PC-3 (cell line): ENCODE measurements at regions not wholly inside any gene's neighbourhood (a gene's known extent, or its start where the extent isn't known, plus 50 kb on each side); places are given as distances from the start of the nearest gene placed in this dataset.
A peak's percentile ranks its signal among the peaks of the same experiment; 100 is the strongest.

Experiments
- ATAC-seq: fragments of 200-7000 bp; cut with Tn5 transposase; 2 replicates; pipeline ENCODE4 v1.9.1; 2020; ENCODE audit warnings: mild to moderate bottlenecking, moderate library complexity
- BruUV-seq: library from RNA; stranded (reverse); fragments of 400-500 nt; replicated peaks from 2 replicates; lab custom pipeline; 2021; lab: Mats Ljungman, UMichigan
- CTCF ChIA-PET: fragments of 300-600 bp; sonication (Branson Sonifier 250); formaldehyde crosslinking; loops from one replicate; lab custom pipeline; 2022; ENCODE audit warnings: antibody characterized with exemption; lab: Charles Lee
- POLR2A ChIA-PET: fragments of 300-600 bp; sonication (Branson Sonifier 250); formaldehyde crosslinking; loops from one replicate; lab custom pipeline; 2022; ENCODE audit warnings: antibody characterized with exemption; ENCODE audit not compliant: unreplicated experiment; lab: Charles Lee
- DNase-seq: peaks from one replicate; pipeline ENCODE4 v3.0.0-alpha.2; 2015
- H2AFZ ChIP-seq: fragments of 300-600 bp; sonication (generic); 2 replicates; pipeline ENCODE4 v1.6.0; 2016; ENCODE audit warnings: antibody characterized with exemption, low read length
- H3F3A ChIP-seq: fragments of 300-600 bp; sonication (generic); one replicate; pipeline ENCODE4 v1.6.0; 2017; ENCODE audit warnings: antibody characterized with exemption, low read length, control low read depth, mild to moderate bottlenecking; ENCODE audit not compliant: unreplicated experiment
- H3K27ac ChIP-seq: fragments of 300-600 bp; sonication (generic); 2 replicates; pipeline ENCODE4 v1.5.1; 2016; ENCODE audit warnings: mild to moderate bottlenecking, low read length
- H3K27me3 ChIP-seq: fragments of 300-600 bp; sonication (generic); 2 replicates; pipeline ENCODE4 v1.6.1; 2016; ENCODE audit warnings: low read length, mixed read lengths
- H3K36me3 ChIP-seq: fragments of 300-600 bp; sonication (generic); 2 replicates; pipeline ENCODE4 v1.6.1; 2016; ENCODE audit warnings: low read depth, mixed run types, low read length, mixed read lengths
- H3K4me1 ChIP-seq: fragments of 300-600 bp; sonication (generic); 2 replicates; pipeline ENCODE4 v1.5.1; 2016; ENCODE audit warnings: low read length; ENCODE audit not compliant: insufficient read depth
- H3K4me2 ChIP-seq: fragments of 300-600 bp; sonication (generic); 2 replicates; pipeline ENCODE4 v1.6.0; 2016; ENCODE audit warnings: low read length
- H3K4me3 ChIP-seq: fragments of 300-600 bp; sonication (generic); 2 replicates; pipeline ENCODE4 v1.5.1; 2016; ENCODE audit warnings: mild to moderate bottlenecking, low read length, mixed read lengths
- H3K79me2 ChIP-seq: fragments of 300-600 bp; sonication (generic); 2 replicates; pipeline ENCODE4 v1.6.1; 2017; ENCODE audit warnings: low read length, mixed read lengths
- H3K9ac ChIP-seq: fragments of 300-600 bp; sonication (generic); 2 replicates; pipeline ENCODE4 v1.6.0; 2016; ENCODE audit warnings: mild to moderate bottlenecking, low read length
- H3K9me2 ChIP-seq: fragments of 300-600 bp; sonication (generic); replicated peaks from 2 replicates; pipeline ENCODE4 v1.6.1; 2016; ENCODE audit warnings: mixed run types, low read length, mixed read lengths
- H3K9me3 ChIP-seq: fragments of 300-600 bp; sonication (generic); 2 replicates; pipeline ENCODE4 v1.6.1; 2016; ENCODE audit warnings: low read length, mixed read lengths
- H4K20me1 ChIP-seq: fragments of 300-600 bp; sonication (generic); 2 replicates; pipeline ENCODE4 v1.6.1; 2016; ENCODE audit warnings: low read length, mixed read lengths
- EZH2 ChIP-seq: fragments of 300-600 bp; sonication (generic); IDR thresholded peaks from one replicate; pipeline ENCODE4 v1.6.1; 2017; ENCODE audit warnings: antibody characterized with exemption, mild to moderate bottlenecking, low read length; ENCODE audit not compliant: unreplicated experiment
- EZH2phosphoT487 ChIP-seq: fragments of 300-600 bp; sonication (generic); IDR thresholded peaks from 2 replicates; pipeline ENCODE4 v1.6.1; 2018; ENCODE audit warnings: mild to moderate bottlenecking, antibody characterized with exemption, low read length, borderline replicate concordance
- intact Hi-C: fragments of 100-400 bp; cut with micrococcal nuclease; formaldehyde crosslinking; loops from 2 replicates; pipeline ENCODE4 v1.9.0; 2023
- TF ChIP-seq, protein P1 (sequence below): fragments of 300-600 bp; sonication (generic); conservative IDR thresholded peaks from 2 replicates; pipeline ENCODE4 v1.5.1; 2017; ENCODE audit warnings: antibody characterized with exemption, low read depth, mild to moderate bottlenecking, low read length

DNA sequence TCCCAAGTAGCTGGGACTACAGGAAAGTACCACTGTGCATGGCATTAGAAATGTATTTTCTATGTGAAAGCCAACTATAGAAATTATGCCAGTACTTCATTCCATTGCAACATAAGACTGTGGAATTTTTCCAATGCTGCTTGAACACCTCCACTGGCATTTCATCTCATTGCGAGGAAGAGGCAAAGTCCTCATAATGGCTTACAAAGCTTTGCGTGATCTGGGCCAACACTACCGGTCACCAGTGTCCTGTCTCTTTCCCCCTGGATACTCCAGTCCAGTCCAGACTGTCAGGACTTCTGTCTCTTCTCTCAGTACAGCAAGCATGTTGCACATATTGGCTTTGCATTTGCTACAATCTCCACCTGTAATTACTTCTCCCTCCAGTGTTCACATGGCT, 223.5 kb downstream of the GPD2 start:
- DNase-seq (no peak), ATAC-seq (no peak)
- POLR2A ChIA-PET: no interaction called here
- no TSS peak for BruUV-seq
- Histone ChIP-seq H3K9me2 (no peaks in the 10 kb centered on the region), H3K4me1 (no peaks in the 10 kb centered on the region), H3K9me3 (no peaks in the 10 kb centered on the region), H3K79me2 (no peaks in the 10 kb centered on the region), H2AFZ (no peak overlapping the region), H3K27ac (no peak overlapping the region), H3F3A (no peaks in the 10 kb centered on the region), H3K36me3 (no peaks in the 10 kb centered on the region), H4K20me1 (no peaks in the 10 kb centered on the region), H3K27me3 (no peaks in the 10 kb centered on the region), H3K9ac (no peak overlapping the region), H3K4me3 (no peak overlapping the region), H3K4me2 (no peak overlapping the region)
- intact Hi-C loops: no loop called here
- CTCF ChIA-PET: no interaction called here
- TF ChIP-seq, protein P1, sequence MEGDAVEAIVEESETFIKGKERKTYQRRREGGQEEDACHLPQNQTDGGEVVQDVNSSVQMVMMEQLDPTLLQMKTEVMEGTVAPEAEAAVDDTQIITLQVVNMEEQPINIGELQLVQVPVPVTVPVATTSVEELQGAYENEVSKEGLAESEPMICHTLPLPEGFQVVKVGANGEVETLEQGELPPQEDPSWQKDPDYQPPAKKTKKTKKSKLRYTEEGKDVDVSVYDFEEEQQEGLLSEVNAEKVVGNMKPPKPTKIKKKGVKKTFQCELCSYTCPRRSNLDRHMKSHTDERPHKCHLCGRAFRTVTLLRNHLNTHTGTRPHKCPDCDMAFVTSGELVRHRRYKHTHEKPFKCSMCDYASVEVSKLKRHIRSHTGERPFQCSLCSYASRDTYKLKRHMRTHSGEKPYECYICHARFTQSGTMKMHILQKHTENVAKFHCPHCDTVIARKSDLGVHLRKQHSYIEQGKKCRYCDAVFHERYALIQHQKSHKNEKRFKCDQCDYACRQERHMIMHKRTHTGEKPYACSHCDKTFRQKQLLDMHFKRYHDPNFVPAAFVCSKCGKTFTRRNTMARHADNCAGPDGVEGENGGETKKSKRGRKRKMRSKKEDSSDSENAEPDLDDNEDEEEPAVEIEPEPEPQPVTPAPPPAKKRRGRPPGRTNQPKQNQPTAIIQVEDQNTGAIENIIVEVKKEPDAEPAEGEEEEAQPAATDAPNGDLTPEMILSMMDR: no peak
- no peak for TF ChIP-seq EZH2
- TF ChIP-seq EZH2phosphoT487: no peak

DNA sequence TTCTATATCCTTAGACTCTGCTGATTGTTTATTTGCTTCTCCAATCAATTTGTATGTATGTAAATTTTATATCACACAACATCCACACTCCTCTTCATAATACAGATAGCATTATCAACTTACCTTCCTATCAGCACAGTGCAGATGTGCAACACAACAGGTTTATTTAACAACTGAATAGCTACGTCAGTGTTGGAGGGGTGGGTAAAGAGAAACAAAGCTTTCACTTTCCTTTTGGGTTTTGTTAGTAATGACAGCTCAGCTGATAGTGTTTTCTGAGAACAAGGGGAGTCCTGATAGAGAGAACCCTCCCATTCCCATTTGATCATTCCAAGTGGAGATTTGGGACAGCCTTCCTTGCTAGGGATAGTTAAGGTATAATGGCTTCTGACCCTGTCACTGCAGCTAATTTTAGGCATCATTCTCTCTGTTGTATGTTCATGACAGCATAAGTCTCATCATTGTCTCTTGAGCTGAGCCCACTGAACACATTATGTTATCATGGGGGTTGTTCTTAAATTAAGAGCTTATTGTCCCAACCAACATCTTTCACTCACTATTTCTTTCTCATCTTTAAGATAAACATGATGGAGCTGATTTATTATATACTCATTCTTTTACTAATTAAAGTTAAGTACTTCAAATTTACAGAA, 227.7 kb downstream of the GPD2 start:
- Histone ChIP-seq H2AFZ (no peak overlapping the region), H3K9me3 (no peaks in the 10 kb centered on the region), H3K4me1 (no peaks in the 10 kb centered on the region), H3K9ac (no peak overlapping the region), H3K27me3 (no peaks in the 10 kb centered on the region), H3F3A (no peaks in the 10 kb centered on the region), H3K9me2 (no peaks in the 10 kb centered on the region), H3K79me2 (no peaks in the 10 kb centered on the region), H3K27ac (no peak overlapping the region), H3K36me3 (no peaks in the 10 kb centered on the region), H4K20me1 (no peaks in the 10 kb centered on the region), H3K4me2 (no peak overlapping the region), H3K4me3 (no peak overlapping the region)
- no TSS peak for BruUV-seq
- DNase-seq (no peak), ATAC-seq (no peak)
- POLR2A ChIA-PET: interaction anchor here (0.6 kb wide), 1 partner anchor 28 kb away, joined by 5 read pairs; no protein-coding TSS in a partner anchor
- intact Hi-C loops: no loop called here
- CTCF ChIA-PET: no interaction called here
- no peak for TF ChIP-seq EZH2
- TF ChIP-seq EZH2phosphoT487: no peak
- TF ChIP-seq, protein P1: no peak

DNA sequence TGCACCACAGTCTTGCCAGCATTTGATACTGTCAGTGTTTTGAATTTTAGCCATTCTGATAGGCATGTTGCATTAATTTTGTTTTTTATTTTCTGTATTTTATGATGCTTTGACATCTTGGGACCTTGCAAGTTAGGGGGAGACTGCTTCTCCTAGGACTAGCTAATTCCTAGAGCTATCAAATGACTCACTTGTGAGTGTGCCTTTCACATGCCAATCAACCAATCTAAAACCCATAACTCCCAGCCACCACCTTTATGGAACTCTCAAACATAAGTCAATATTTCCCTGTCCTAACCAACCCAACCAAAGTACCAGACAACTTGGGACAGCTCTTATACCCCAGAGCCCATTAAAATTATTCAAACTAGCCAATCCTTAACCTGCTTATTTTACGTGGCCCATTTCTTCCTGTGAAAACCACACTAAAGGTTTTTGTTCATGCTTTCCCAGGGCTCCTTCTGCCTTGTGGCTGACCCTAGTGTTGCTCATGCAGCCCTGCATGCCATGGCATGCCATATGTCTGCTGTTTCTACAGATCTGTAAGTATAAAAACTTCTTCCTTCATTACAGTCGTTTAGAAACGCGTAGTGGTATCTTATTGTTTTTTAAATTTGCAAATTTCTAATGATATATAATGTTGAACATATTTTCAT, 230.1 kb downstream of the GPD2 start:
- ChIA-PET CTCF (no interaction called here), POLR2A (interaction anchor here (0.5 to 0.7 kb wide), 2 partner anchors 602 to 825 kb away, joined by 3 read pairs; no protein-coding TSS in a partner anchor)
- Histone ChIP-seq H3K9ac (no peak overlapping the region), H4K20me1 (no peaks in the 10 kb centered on the region), H3K4me1 (0 out of 2 replicates have a peak, but pooled peaks cover 6% of the 10 kb centered on the region), H3K9me2 (no peaks in the 10 kb centered on the region), H3K4me2 (no peak overlapping the region), H3K27ac (no peak overlapping the region), H3K36me3 (no peaks in the 10 kb centered on the region), H3K9me3 (no peaks in the 10 kb centered on the region), H3K79me2 (no peaks in the 10 kb centered on the region), H2AFZ (no peak overlapping the region), H3K4me3 (no peak overlapping the region), H3K27me3 (no peaks in the 10 kb centered on the region), H3F3A (no peaks in the 10 kb centered on the region)
- peak; percentile 17 for DNase-seq
- BruUV-seq: no TSS peak
- peak; percentile 24; the same call in 1 of the 2 replicates for ATAC-seq
- TF ChIP-seq, protein P1: no peak
- no peak for TF ChIP-seq EZH2
- no peak for TF ChIP-seq EZH2phosphoT487
- intact Hi-C loops: no loop called here
